Activated CD4-positive, alpha-beta memory T cell treated with anti-CD3 and anti-CD28 coated beads, Interleukin-2, amount 10 ng/mL, durations not matched to agents 7 days and 5 days (primary cell): ENCODE measurements at regions not wholly inside any gene's neighbourhood (a gene's known extent, or its start where the extent isn't known, plus 50 kb on each side); places are given as distances from the start of the nearest gene placed in this dataset.

Experiments used
- CTCF ChIA-PET: fragments of 350-600 bp; sonication (Branson Sonifier 250); formaldehyde crosslinking; loops from one replicate; lab custom pipeline; 2021; ENCODE audit warnings: antibody characterized with exemption, inconsistent platforms; lab: Charles Lee
- POLR2A ChIA-PET: fragments of 350-600 bp; sonication (Branson Sonifier 250); formaldehyde crosslinking; loops from one replicate; lab custom pipeline; 2021; ENCODE audit warnings: antibody characterized with exemption; lab: Charles Lee
- DNase-seq: peaks from one replicate; pipeline ENCODE4 v3.0.0-alpha.2; 2020
- H3K27ac Mint-ChIP-seq: one replicate; pipeline ENCODE4 v1.8.0; 2021; ENCODE audit warnings: mild to moderate bottlenecking, mixed read lengths
- H3K27me3 Mint-ChIP-seq: one replicate; pipeline ENCODE4 v1.8.0; 2021; ENCODE audit warnings: mixed read lengths
- H3K36me3 Mint-ChIP-seq: one replicate; pipeline ENCODE4 v1.8.0; 2021; ENCODE audit warnings: low read depth, mixed read lengths
- H3K4me1 Mint-ChIP-seq: one replicate; pipeline ENCODE4 v1.8.0; 2021; ENCODE audit warnings: mixed read lengths
- H3K4me3 Mint-ChIP-seq: one replicate; pipeline ENCODE4 v1.8.0; 2021; ENCODE audit warnings: mild to moderate bottlenecking, mixed read lengths
- H3K9me3 Mint-ChIP-seq: one replicate; pipeline ENCODE4 v1.8.0; 2021; ENCODE audit warnings: mixed read lengths

DNA sequence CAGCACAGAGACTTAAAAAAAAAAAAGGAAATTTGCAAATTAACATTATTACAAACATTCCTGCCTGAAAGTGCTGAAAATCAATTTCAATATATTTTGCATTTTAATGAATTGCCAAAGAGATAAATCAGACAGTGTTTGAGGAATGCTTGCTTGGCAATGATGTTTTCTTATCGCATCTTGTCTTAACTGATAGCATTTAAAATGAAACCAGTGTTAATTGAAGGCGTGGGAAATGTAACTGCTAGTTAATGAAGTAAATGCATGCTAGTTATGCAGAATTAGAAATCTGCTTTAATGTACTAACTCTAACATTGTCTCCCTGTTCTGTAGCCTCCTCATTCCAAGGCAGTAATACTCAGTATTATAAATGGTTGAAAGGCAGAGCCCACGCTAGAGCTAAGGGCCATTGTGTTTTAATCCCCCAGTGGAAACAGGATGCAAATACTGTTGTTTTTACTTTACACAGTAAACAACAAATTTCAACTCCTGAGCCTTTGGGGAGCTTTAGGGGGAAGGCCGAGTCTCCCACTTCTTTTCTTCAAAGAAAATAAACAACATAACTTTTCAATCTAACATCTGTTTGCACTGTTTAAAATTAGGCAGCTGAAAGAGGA, 586.9 kb downstream of the TLE4 start:
- Mint-ChIP-seq H3K27ac (no peak overlapping the region), H3K4me3 (no peak overlapping the region)
- CTCF ChIA-PET: interaction anchor here (1.6 kb wide), 1 partner anchor 17 kb away, joined by 3 read pairs; no protein-coding TSS in a partner anchor

DNA sequence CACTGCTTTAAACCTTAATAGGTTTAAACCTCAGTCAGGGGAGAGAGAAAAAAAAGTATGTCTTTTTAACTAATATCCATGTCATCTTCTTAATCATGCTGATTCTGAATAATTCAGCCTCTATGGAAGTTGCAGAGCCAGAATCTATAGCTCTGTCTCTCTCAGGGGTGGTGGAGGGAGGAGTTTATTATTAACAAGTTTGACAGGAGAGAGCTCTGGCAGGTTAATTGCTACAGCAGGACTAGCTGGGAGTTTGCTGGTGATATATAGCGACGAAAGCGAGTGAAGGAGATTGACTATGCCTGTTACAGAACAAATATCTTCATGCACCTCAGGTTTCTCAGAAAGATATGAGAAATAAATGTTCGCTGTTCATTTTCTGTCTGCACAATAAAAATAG, 586.4 kb downstream of the TLE4 start:
- Mint-ChIP-seq H3K9me3 (no peaks in the 10 kb centered on the region), H3K36me3 (no peaks in the 10 kb centered on the region), H3K4me3 (no peak overlapping the region), H3K4me1 (no peaks in the 10 kb centered on the region), H3K27ac (no peak overlapping the region), H3K27me3 (peaks cover 2% of the 10 kb centered on the region)
- DNase-seq: no peak
- ChIA-PET CTCF (interaction anchor here (1.6 kb wide), 1 partner anchor 18 kb away, joined by 3 read pairs; no protein-coding TSS in a partner anchor), POLR2A (no interaction called here)

More for the DNA sequence above, 586.9 kb downstream of the TLE4 start:
- Mint-ChIP-seq H3K27me3 (peaks cover 2% of the 10 kb centered on the region), H3K9me3 (no peaks in the 10 kb centered on the region), H3K36me3 (no peaks in the 10 kb centered on the region), H3K4me1 (no peaks in the 10 kb centered on the region)
- no peak for DNase-seq
- POLR2A ChIA-PET: no interaction called here

DNA sequence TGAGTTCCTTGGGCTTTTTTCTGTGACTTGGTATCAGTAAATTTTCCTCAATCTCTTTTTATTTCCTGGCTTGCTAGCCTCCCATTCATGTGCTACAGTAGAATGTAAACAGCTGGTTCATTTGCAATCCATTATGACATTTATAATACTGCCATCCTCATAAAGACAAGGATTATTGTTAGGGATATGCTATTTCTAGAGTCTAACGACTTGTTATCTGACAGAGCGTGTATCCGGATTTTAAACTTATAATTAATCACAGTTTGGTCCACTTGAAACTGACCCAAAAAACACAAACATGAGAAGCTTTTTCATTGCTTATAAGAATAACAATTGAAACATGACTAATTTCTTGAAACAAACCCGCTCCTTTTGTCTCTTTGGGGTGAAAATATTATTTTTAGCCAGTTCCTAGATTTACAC, 585.8 kb downstream of the TLE4 start:
- Mint-ChIP-seq H3K9me3 (no peaks in the 10 kb centered on the region), H3K36me3 (no peaks in the 10 kb centered on the region), H3K4me3 (no peak overlapping the region), H3K4me1 (no peaks in the 10 kb centered on the region), H3K27me3 (peaks cover 2% of the 10 kb centered on the region), H3K27ac (no peak overlapping the region)
- POLR2A ChIA-PET: no interaction called here
- CTCF ChIA-PET: interaction anchor here (1.6 kb wide), 1 partner anchor 18 kb away, joined by 3 read pairs; no protein-coding TSS in a partner anchor
- no peak for DNase-seq

DNA sequence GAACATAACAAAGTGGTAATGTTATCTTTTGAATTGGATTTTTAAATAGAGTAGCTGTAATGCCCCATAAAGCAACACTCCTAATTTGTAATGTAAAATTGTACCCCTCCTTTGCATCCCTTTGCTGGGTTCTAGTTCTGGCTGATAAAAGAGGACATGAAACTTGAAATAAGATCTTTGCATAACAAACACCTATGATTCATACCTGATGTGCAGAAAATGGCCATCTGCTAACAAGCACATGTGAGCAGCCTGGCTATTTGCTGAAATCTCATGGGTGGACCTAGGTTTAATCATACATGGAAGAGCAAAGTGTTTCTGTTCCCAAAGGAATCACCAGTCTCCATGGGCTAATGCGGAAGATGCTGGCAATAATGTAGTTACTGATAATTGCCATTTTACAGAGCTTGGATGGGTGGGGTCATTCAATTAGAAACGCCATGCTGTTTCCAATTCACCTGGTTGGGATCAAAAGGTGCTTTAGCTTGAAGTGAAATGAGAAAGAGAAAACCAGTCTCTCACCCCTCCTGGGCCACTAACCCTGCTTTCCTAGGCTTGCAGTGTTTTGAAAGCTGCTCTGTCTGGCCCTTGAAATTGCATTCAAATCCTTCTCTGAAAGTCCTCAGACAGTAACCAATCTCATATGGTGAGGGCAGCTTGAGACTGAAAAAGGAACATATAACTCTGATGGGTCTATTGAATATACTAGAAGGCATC, 585.1 kb downstream of the TLE4 start:
- CTCF ChIA-PET: no interaction called here

DNA sequence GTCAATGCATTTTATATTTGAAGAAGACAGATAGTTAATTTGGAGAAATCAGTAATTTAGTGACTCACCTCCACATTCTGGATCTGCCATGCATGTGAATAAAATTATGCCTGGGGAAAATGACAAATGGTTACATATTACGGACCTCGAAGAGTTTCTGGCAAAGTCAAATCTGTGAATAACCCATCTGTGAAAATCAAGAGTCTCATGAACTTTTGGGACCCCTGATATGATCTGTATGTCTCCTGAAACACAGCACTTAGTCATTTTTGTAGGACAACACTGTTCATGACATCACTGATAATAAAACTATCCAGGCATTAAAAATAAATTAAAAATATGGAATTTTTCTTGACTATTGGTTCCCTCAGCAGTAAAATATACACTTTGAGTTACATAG, 584.5 kb downstream of the TLE4 start:
- no peak for DNase-seq
- no peaks in the 10 kb centered on the region for H3K4me1 Mint-ChIP-seq
- CTCF ChIA-PET: no interaction called here
- H3K9me3 Mint-ChIP-seq: peaks cover 2% of the 10 kb centered on the region
- no peaks in the 10 kb centered on the region for H3K36me3 Mint-ChIP-seq
- POLR2A ChIA-PET: no interaction called here
- H3K27me3 Mint-ChIP-seq: no peaks in the 10 kb centered on the region
- H3K27ac Mint-ChIP-seq: no peak overlapping the region
- H3K4me3 Mint-ChIP-seq: no peak overlapping the region

More for the DNA sequence above, 585.1 kb downstream of the TLE4 start:
- no peak overlapping the region for H3K4me3 Mint-ChIP-seq
- H3K9me3 Mint-ChIP-seq: no peaks in the 10 kb centered on the region
- peaks cover 2% of the 10 kb centered on the region for H3K27me3 Mint-ChIP-seq
- no peaks in the 10 kb centered on the region for H3K4me1 Mint-ChIP-seq
- POLR2A ChIA-PET: no interaction called here
- no peak overlapping the region for H3K27ac Mint-ChIP-seq
- H3K36me3 Mint-ChIP-seq: no peaks in the 10 kb centered on the region
- DNase-seq: no peak

DNA sequence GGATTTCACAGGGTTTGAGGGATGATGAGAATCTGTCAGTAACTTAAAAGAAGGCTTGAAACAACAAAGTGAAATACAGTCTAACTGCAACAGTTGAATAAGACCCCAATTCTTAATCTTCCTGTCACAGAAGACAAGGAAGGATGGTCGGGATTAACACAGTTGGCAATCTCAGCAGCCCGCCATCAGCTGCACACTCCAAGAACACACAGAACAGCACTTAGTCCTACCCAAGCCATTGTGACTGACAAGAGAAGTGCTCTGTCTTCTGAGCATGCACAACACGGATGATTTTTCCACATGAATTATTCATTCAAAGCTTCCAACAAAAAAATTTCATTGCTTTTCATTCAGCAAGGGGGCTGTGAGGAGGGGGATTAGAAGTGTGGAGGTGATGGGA, 576.1 kb downstream of the TLE4 start:
- ChIA-PET POLR2A (no interaction called here), CTCF (no interaction called here)
- Mint-ChIP-seq H3K4me1 (no peaks in the 10 kb centered on the region), H3K36me3 (no peaks in the 10 kb centered on the region), H3K4me3 (no peak overlapping the region), H3K9me3 (peaks cover 7% of the 10 kb centered on the region), H3K27me3 (no peaks in the 10 kb centered on the region), H3K27ac (no peak overlapping the region)
- no peak for DNase-seq

DNA sequence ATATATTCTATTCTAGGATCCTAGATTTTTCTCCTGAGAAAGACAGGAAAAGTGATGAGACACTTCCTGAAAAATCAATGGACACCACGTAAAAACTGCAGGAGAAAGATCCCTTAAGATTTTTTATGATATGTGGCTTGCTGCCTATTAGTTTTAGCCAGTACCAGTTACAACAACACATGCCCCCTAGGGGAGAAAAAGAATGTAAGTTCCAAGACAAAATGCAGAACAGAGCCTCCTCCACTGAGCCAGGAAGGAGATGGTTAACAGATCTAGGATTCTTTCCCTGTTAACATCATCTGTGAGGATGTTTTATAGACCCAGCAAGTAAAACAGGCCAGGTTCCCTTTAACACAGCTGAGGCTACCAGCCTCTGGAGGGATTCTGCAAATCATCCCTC, 574.7 kb downstream of the TLE4 start:
- ChIA-PET CTCF (no interaction called here), POLR2A (no interaction called here)
- Mint-ChIP-seq H3K9me3 (peaks cover 7% of the 10 kb centered on the region), H3K36me3 (no peaks in the 10 kb centered on the region), H3K4me3 (no peak overlapping the region), H3K27me3 (no peaks in the 10 kb centered on the region), H3K27ac (no peak overlapping the region), H3K4me1 (no peaks in the 10 kb centered on the region)
- DNase-seq: no peak

DNA sequence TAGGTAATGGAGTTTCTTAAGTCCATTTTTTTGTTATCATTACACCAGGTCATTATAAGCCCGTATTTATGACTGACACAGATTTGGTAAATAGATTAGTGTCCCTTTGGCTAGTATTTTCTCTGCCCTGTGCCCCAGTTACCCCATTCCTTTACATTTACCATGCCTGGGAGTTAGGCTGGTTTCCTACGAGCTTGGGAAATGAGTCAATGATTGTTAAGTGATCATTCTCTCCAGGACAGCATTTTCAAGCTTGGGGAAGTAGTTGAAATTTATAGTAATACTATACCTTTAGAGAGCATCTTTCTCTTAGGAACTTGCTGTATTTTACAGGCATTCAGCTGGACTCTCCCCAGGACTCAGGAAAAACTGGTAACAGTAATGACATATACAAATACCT, 573.1 kb downstream of the TLE4 start:
- ChIA-PET POLR2A (no interaction called here), CTCF (no interaction called here)
- Mint-ChIP-seq H3K27ac (no peak overlapping the region), H3K4me1 (no peaks in the 10 kb centered on the region), H3K36me3 (no peaks in the 10 kb centered on the region), H3K27me3 (no peaks in the 10 kb centered on the region), H3K4me3 (no peak overlapping the region), H3K9me3 (peaks cover 3% of the 10 kb centered on the region)
- no peak for DNase-seq

DNA sequence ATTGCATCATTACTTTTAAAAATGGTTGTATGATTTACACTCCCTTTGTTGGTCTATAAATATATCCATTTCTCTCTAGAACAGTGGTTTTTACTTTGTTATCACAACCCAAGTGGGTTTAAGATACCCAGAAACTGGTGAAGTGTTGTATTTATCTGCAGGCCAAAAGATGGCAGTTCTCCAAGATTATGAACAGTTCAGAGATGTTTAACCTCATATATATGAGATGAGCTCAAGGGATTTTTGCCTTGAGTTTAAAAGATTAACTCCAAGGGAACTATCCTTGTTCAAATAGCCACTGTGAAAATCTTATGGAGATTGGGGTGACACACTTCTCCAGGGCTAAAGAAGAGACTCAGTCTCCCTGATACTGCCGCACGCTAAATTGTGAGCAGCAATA, 572.6 kb downstream of the TLE4 start:
- Mint-ChIP-seq H3K27me3 (no peaks in the 10 kb centered on the region), H3K4me1 (no peaks in the 10 kb centered on the region), H3K27ac (no peak overlapping the region), H3K36me3 (no peaks in the 10 kb centered on the region), H3K9me3 (no peaks in the 10 kb centered on the region), H3K4me3 (no peak overlapping the region)
- no peak for DNase-seq
- ChIA-PET POLR2A (no interaction called here), CTCF (no interaction called here)

DNA sequence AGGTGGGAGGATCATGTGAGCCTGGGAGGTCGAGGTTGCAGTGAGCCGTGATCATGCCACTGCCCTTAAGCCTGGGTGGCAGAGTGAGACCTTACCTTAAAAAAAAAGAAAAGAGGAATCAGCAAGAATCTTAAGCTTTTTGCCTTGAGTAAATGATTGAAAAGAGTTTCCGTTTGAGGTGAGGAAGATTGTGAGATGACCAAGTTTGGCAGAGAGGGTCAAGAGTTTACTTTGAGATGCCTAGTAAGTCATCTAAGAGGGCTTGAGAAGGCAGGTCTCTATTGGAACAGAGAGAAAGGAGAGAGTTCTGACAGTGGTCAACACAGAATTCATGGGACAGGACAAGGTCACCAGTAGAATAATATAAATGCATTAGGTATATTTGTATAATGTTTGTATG, 572.1 kb downstream of the TLE4 start:
- Mint-ChIP-seq H3K4me3 (no peak overlapping the region), H3K4me1 (no peaks in the 10 kb centered on the region), H3K9me3 (no peaks in the 10 kb centered on the region), H3K27me3 (no peaks in the 10 kb centered on the region), H3K36me3 (no peaks in the 10 kb centered on the region), H3K27ac (no peak overlapping the region)
- no peak for DNase-seq
- CTCF ChIA-PET: no interaction called here
- POLR2A ChIA-PET: no interaction called here

DNA sequence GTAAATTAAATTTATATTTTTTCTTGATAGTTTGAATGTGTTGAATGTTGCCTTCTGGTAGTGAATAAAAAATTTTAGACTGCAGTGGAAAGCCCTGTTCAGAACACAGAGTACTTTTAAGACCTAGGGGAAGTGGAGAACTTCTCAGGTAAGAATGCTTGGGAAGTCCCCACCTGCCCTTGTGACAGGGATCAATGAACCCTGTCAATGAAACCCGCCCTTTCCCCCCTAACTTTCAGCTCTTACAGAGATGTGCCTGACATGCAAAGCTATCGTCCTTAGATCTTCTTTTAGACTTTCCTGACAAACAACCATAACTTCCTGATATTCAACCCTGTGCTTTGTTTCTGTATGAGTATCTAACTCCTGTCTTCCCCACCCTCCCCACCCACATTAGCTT, 562.7 kb downstream of the TLE4 start:
- Mint-ChIP-seq H3K4me1 (no peaks in the 10 kb centered on the region), H3K4me3 (no peak overlapping the region), H3K27me3 (no peaks in the 10 kb centered on the region), H3K27ac (no peak overlapping the region), H3K36me3 (no peaks in the 10 kb centered on the region), H3K9me3 (no peaks in the 10 kb centered on the region)
- POLR2A ChIA-PET: no interaction called here
- no peak for DNase-seq
- CTCF ChIA-PET: no interaction called here

DNA sequence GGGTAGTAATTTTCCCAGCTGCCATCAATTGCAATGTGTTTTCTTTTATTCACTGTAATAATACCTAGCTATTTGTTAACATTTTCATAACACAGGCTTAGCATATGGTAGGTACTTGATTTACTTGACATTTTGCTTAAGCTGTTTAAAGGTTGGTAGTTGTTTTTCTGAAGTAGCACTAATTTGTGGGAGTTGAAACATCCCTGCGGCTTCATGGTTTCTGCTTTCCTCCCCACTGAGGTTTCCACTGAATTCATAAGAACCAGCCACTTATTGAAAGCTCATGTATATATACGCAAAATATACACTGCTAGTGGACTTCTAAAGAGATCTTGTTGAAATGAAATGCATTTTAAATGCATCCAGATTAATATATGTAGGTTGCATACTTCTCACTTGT, 559.9 kb downstream of the TLE4 start:
- POLR2A ChIA-PET: no interaction called here
- Mint-ChIP-seq H3K4me1 (no peaks in the 10 kb centered on the region), H3K27ac (no peak overlapping the region), H3K27me3 (no peaks in the 10 kb centered on the region), H3K9me3 (no peaks in the 10 kb centered on the region), H3K4me3 (no peak overlapping the region), H3K36me3 (no peaks in the 10 kb centered on the region)
- DNase-seq: no peak
- CTCF ChIA-PET: no interaction called here

DNA sequence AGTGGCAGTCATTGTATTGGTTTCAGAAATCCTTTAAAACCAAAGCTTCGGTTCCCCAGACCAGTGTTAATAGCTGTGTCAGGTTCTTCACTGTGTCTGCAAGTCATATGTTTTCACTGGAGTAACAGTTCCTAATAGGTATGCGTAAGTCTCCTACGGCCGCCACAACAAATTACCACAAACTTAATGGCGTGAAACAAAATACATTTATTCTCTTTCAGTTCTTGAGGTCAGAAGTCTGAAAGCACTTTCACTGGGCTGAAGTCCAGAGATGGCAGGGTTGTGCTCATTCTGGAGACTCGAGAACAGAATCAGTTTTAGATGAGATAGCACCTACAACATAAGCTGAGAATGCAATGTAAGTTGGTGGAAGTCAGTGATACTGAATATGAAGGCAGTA, 556.2 kb downstream of the TLE4 start:
- POLR2A ChIA-PET: no interaction called here

DNA sequence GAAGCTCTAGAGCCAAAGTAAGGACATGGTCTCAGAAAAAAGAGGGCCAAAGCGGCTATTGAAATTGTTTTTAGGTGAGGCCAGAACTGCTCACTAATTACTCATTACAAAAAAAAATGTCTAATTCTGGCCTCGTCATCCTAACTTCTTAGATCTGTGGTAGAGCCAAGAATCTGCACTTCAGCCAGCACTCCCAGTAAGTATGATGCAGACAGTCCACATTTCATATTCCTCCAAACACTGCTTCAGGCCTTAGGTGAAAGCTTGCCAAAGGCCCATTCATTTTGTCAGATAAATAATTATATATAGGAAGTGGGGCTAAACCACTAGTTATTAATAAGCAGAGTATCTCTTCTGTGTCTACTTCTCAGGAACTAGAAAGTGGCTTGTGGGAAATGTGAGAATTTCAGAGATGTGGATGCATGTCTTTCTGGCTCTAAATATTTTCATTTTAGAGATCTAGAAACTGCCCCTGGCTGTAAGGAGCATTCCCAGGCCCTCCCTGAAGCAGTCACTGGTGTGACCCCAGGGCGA, 554.0 kb downstream of the TLE4 start:
- ChIA-PET POLR2A (no interaction called here), CTCF (no interaction called here)
- Mint-ChIP-seq H3K9me3 (no peaks in the 10 kb centered on the region), H3K27me3 (no peaks in the 10 kb centered on the region), H3K27ac (no peak overlapping the region), H3K36me3 (no peaks in the 10 kb centered on the region), H3K4me3 (no peak overlapping the region), H3K4me1 (no peaks in the 10 kb centered on the region)
- no peak for DNase-seq

More for the DNA sequence above, 556.2 kb downstream of the TLE4 start:
- Mint-ChIP-seq H3K27ac (no peak overlapping the region), H3K4me3 (no peak overlapping the region), H3K9me3 (no peaks in the 10 kb centered on the region), H3K27me3 (no peaks in the 10 kb centered on the region), H3K36me3 (no peaks in the 10 kb centered on the region), H3K4me1 (no peaks in the 10 kb centered on the region)
- no peak for DNase-seq
- CTCF ChIA-PET: no interaction called here
